GM18951 (cell line): ENCODE measurements at regions not wholly inside any gene's neighbourhood (a gene's known extent, or its start where the extent isn't known, plus 50 kb on each side); places are given as distances from the start of the nearest gene placed in this dataset.

Experiments used
- POLR2A ChIP-seq: IDR thresholded peaks from 4 replicates; pipeline ENCODE4 v1.6.1; 2011; ENCODE audit warnings: mild to moderate bottlenecking; ENCODE audit not compliant: insufficient read length, insufficient read depth; ENCODE audit errors: extremely low read depth
- in situ Hi-C: fragments of 300-500 bp; cut with MboI; formaldehyde crosslinking; loops from one replicate; pipeline ENCODE4 v1.12.0; 2022; ENCODE audit warnings: low sequenced_read_pairs, mixed read lengths, inconsistent platforms; ENCODE audit not compliant: unreplicated experiment

GRCh38 chr2:234841321-234842015 is 110.3 kb upstream of the SH3BP4 start:
- no peak for TF ChIP-seq POLR2A
- in situ Hi-C loops = no loop called here

GRCh38 chr2:234840336-234840735 is 111.5 kb upstream of the SH3BP4 start:
- no peak for TF ChIP-seq POLR2A
- in situ Hi-C loops = no loop called here

GRCh38 chr2:234839285-234839684 is 112.5 kb upstream of the SH3BP4 start:
- no peak for TF ChIP-seq POLR2A
- in situ Hi-C loops = no loop called here

- in situ Hi-C loops = no loop called here
- TF ChIP-seq POLR2A = no peak
Measured at GRCh38 chr2:234836271-234836670, 115.5 kb upstream of the SH3BP4 start.

GRCh38 chr2:234835738-234836137 is 116.1 kb upstream of the SH3BP4 start:
- no peak for TF ChIP-seq POLR2A
- in situ Hi-C loops = no loop called here

GRCh38 chr2:234834228-234834923 is 117.4 kb upstream of the SH3BP4 start:
- no peak for TF ChIP-seq POLR2A
- in situ Hi-C loops = no loop called here

GRCh38 chr2:234830853-234831252 is 121.0 kb upstream of the SH3BP4 start:
- TF ChIP-seq POLR2A = no peak
- in situ Hi-C loops = no loop called here

- no peak for TF ChIP-seq POLR2A
- in situ Hi-C loops = no loop called here
Measured at GRCh38 chr2:234829074-234829455, 122.8 kb upstream of the SH3BP4 start.

- in situ Hi-C loops = no loop called here
- TF ChIP-seq POLR2A = no peak
Measured at GRCh38 chr2:234828382-234829073, 123.3 kb upstream of the SH3BP4 start.

- no peak for TF ChIP-seq POLR2A
- in situ Hi-C loops = no loop called here
Measured at GRCh38 chr2:234827096-234827860, 124.5 kb upstream of the SH3BP4 start.

- no peak for TF ChIP-seq POLR2A
- in situ Hi-C loops = no loop called here
Measured at GRCh38 chr2:234826681-234827080, 125.1 kb upstream of the SH3BP4 start.

GRCh38 chr2:234825616-234826015 is 126.2 kb upstream of the SH3BP4 start:
- in situ Hi-C loops = no loop called here
- TF ChIP-seq POLR2A = no peak

GRCh38 chr2:234823877-234824376 is 127.9 kb upstream of the SH3BP4 start:
- in situ Hi-C loops = no loop called here
- TF ChIP-seq POLR2A = no peak
